T-helper 1 cell treated with Interleukin-12 subunit alpha and Interleukin-12 subunit beta and Interleukin-4 antibody, amounts not matched to agents 30 μg/mL and 1 μg/mL, for 36 hours (primary cell): ENCODE measurements at regions not wholly inside any gene's neighbourhood (a gene's known extent, or its start where the extent isn't known, plus 50 kb on each side); places are given as distances from the start of the nearest gene placed in this dataset.

Source experiments
- H3K27ac Mint-ChIP-seq: one replicate; pipeline ENCODE4 v1.8.0; 2021; ENCODE audit warnings: mild to moderate bottlenecking, mixed read lengths
- H3K27me3 Mint-ChIP-seq: one replicate; pipeline ENCODE4 v1.8.0; 2021; ENCODE audit warnings: low read depth, mixed read lengths
- H3K36me3 Mint-ChIP-seq: one replicate; pipeline ENCODE4 v1.8.0; 2021; ENCODE audit warnings: low read depth, mixed read lengths
- H3K4me1 Mint-ChIP-seq: one replicate; pipeline ENCODE4 v1.8.0; 2021; ENCODE audit warnings: low read depth, mixed read lengths
- H3K4me3 Mint-ChIP-seq: one replicate; pipeline ENCODE4 v1.8.0; 2021; ENCODE audit warnings: mild to moderate bottlenecking, moderate library complexity, mixed read lengths
- H3K9me3 Mint-ChIP-seq: one replicate; pipeline ENCODE4 v1.8.0; 2021; ENCODE audit warnings: mixed read lengths

DNA sequence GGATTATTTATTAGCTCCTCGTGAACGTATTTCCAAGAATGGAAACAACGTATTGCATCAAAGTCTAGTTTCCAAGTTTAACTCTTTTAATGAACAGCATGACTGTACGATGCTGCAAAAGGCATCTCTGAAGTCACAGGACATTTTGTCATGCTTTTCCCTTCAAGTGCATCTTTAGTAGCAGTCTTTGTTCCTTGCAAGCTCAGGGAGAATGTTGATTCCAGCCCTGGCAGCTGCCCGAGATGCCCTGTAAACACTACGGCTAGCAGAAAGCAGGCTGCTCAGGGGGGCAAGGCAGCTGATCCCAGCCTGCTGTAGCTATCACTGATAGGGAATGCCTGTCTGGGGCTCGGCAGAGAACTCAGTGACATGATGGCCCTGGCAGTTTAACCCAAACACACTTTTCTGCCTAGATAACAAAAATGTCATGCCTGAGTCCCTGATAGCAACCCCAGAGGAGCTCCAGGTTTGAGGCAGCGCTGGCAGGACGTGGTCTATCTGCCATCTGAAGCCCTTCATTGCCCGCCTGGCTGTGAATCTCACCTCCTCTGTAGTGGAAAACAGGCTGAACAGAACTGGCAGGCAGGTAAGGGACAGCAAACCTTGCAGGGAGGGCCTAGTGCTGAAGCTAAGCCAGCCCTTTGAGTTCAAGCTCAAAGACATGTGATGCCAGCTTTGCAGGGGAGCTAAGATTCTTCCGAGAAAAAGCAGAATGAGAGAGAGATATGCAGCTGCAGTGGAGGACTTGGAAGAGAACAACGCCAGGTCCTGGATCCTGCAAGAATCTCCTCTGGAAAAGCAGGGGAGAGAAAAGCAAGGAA lies 264.6 kb downstream of the SNX10 start:
- Mint-ChIP-seq H3K9me3 (no peaks in the 10 kb centered on the region), H3K36me3 (no peaks in the 10 kb centered on the region), H3K4me1 (no peaks in the 10 kb centered on the region), H3K27ac (no peak overlapping the region), H3K27me3 (peaks cover 13% of the 10 kb centered on the region), H3K4me3 (no peak overlapping the region)

- Mint-ChIP-seq H3K36me3 (no peaks in the 10 kb centered on the region), H3K27ac (no peak overlapping the region), H3K27me3 (peaks cover 7% of the 10 kb centered on the region), H3K4me1 (no peaks in the 10 kb centered on the region), H3K9me3 (no peaks in the 10 kb centered on the region), H3K4me3 (no peak overlapping the region)
Measured at GRCh38 chr7:26560526-26561256, 269.0 kb downstream of the SNX10 start.

- no peaks in the 10 kb centered on the region for H3K9me3 Mint-ChIP-seq
- H3K27ac Mint-ChIP-seq: no peak overlapping the region
- no peaks in the 10 kb centered on the region for H3K36me3 Mint-ChIP-seq
- no peaks in the 10 kb centered on the region for H3K4me1 Mint-ChIP-seq
- H3K27me3 Mint-ChIP-seq: peaks cover 7% of the 10 kb centered on the region
- no peak overlapping the region for H3K4me3 Mint-ChIP-seq
Measured at GRCh38 chr7:26562841-26563240, 271.2 kb downstream of the SNX10 start.

DNA sequence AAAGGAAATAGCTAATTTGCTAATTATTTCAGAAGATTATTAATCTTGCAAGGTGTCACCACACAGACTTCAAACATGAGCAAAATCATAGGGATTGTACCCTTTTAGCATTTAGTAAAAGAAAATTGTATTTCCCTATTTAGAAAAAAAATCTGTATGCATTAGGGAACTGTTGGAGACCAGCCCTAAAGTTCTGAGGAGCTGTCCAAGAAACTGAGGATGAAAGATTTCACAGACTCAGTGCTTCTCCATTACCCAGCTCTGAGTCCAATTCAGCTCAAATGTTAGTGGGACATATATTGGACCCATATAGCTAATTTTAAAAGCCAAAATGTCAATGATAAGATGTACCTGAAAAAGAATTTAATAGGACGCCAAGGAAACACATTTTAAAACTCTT lies 271.7 kb downstream of the SNX10 start:
- H3K27me3 Mint-ChIP-seq: peaks cover 8% of the 10 kb centered on the region
- H3K36me3 Mint-ChIP-seq: no peaks in the 10 kb centered on the region
- no peaks in the 10 kb centered on the region for H3K9me3 Mint-ChIP-seq
- no peak overlapping the region for H3K27ac Mint-ChIP-seq
- no peak overlapping the region for H3K4me3 Mint-ChIP-seq
- H3K4me1 Mint-ChIP-seq: no peaks in the 10 kb centered on the region

- Mint-ChIP-seq H3K27ac (no peak overlapping the region), H3K4me3 (no peak overlapping the region), H3K4me1 (no peaks in the 10 kb centered on the region), H3K9me3 (no peaks in the 10 kb centered on the region), H3K36me3 (no peaks in the 10 kb centered on the region), H3K27me3 (peaks cover 10% of the 10 kb centered on the region)
Measured at GRCh38 chr7:26567266-26567665, 275.6 kb downstream of the SNX10 start.

GRCh38 chr7:26574476-26574875 lies 282.8 kb downstream of the SNX10 start:
- peaks cover 17% of the 10 kb centered on the region for H3K27me3 Mint-ChIP-seq
- H3K9me3 Mint-ChIP-seq: no peaks in the 10 kb centered on the region
- no peaks in the 10 kb centered on the region for H3K4me1 Mint-ChIP-seq
- H3K4me3 Mint-ChIP-seq: no peak overlapping the region
- no peak overlapping the region for H3K27ac Mint-ChIP-seq
- H3K36me3 Mint-ChIP-seq: no peaks in the 10 kb centered on the region

- no peaks in the 10 kb centered on the region for H3K4me1 Mint-ChIP-seq
- H3K27me3 Mint-ChIP-seq: peaks cover 19% of the 10 kb centered on the region
- H3K4me3 Mint-ChIP-seq: no peak overlapping the region
- H3K9me3 Mint-ChIP-seq: no peaks in the 10 kb centered on the region
- H3K36me3 Mint-ChIP-seq: no peaks in the 10 kb centered on the region
- H3K27ac Mint-ChIP-seq: no peak overlapping the region
Measured at GRCh38 chr7:26580064-26580591, 284.3 kb downstream of the SKAP2 start.

DNA sequence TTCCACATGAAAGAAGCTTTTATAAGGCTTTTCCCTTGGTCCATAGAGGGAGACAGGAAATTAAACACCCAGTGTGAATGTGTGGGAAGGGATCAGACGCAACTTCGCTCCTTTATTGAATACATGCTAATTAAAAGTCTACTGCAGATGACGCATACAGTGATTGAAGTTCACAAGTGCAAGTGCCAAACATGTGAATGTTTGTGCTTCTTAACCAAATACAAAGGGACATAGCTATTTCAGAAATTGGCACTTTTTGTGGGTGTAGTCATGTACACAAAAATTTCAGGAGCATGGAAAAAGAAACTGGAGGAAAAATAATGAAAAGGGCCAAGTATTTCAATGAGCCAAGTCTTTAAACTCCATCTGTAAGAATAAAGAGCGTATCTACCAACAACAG lies 283.7 kb downstream of the SKAP2 start:
- Mint-ChIP-seq H3K9me3 (no peaks in the 10 kb centered on the region), H3K4me1 (no peaks in the 10 kb centered on the region), H3K36me3 (no peaks in the 10 kb centered on the region), H3K27me3 (peaks cover 19% of the 10 kb centered on the region), H3K4me3 (no peak overlapping the region), H3K27ac (no peak overlapping the region)

DNA sequence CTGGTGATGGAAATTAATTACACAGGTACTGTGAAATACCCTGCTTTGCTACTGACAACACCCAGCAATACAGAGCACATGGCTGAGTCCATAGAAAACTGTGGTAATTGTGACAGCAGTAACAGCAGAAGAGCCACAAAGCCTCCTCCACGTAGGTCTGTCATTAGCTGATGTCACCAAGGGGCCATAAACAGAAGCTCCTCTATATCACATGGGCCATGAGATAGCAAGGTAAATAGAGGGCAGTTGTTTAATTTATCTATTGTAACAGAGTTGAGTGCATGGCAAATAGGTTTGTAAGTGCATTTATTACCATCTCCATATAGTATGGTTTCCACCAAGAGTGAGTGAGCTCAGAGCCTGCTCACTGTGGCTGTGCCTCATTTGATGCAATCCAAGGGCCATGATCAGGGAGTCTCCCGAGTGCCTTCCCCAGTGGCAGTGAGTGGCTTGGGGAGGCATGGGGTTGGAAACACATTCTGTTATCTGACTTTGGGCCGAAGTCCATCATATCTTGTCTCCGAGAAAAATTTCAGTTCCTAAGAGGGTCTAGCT lies 281.2 kb downstream of the SKAP2 start:
- H3K4me3 Mint-ChIP-seq: no peak overlapping the region
- peaks cover 9% of the 10 kb centered on the region for H3K27me3 Mint-ChIP-seq
- no peaks in the 10 kb centered on the region for H3K4me1 Mint-ChIP-seq
- H3K36me3 Mint-ChIP-seq: no peaks in the 10 kb centered on the region
- no peaks in the 10 kb centered on the region for H3K9me3 Mint-ChIP-seq
- no peak overlapping the region for H3K27ac Mint-ChIP-seq

DNA sequence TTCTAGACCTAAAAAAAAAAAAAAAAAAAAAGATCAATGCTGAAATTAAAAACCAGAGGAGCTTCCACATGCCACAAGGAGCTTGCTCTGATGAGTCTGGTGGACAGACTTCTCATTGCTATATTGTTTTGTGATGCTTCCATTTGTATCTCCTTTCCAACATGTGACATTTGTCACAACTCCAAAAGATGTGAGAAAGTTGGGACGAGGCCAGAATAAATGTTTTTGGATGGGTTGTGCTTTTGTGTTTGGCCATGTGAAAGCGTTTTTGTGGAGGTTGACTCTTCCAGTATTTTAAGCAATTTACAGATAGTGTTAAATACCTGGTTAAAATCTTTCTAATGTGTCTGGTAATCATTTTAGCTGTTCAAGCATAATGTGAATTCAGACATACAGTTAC lies 280.1 kb downstream of the SKAP2 start:
- H3K27ac Mint-ChIP-seq: no peak overlapping the region
- no peak overlapping the region for H3K4me3 Mint-ChIP-seq
- no peaks in the 10 kb centered on the region for H3K9me3 Mint-ChIP-seq
- H3K4me1 Mint-ChIP-seq: no peaks in the 10 kb centered on the region
- peaks cover 11% of the 10 kb centered on the region for H3K27me3 Mint-ChIP-seq
- no peaks in the 10 kb centered on the region for H3K36me3 Mint-ChIP-seq

DNA sequence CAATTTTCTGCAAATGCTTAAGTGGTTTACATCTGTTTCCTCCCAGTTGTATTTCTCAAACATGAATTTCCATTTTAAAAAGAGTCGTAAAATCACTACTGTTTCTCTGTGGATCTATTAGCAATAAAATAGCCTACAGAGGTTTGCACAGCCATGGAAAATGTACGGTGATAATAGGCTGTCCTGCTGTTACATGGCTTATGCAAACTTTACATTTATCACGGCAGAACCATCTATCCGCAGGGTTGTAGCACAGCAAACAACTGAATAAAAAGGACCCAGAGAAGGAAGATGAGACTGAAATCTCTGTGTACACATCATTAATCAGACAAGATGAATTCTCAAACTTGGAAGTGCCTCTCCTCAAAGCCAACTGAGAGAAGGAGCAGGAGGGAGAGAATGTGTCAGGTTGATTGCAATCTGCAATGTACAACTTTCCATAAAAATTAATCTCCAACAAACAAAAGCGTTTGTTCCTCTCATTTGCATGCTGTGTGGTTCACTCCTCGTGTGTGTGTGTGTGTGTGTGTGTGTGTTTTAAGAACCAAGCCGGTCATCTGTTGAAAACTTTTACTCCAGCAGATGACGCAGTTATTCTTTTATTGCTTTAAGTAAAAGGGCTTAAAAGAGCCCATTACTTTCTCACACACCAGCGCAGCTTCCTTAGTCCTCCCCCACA lies 279.3 kb downstream of the SKAP2 start:
- no peak overlapping the region for H3K27ac Mint-ChIP-seq
- H3K4me3 Mint-ChIP-seq: no peak overlapping the region
- H3K4me1 Mint-ChIP-seq: no peaks in the 10 kb centered on the region
- H3K36me3 Mint-ChIP-seq: no peaks in the 10 kb centered on the region
- peaks cover 17% of the 10 kb centered on the region for H3K27me3 Mint-ChIP-seq
- H3K9me3 Mint-ChIP-seq: no peaks in the 10 kb centered on the region

GRCh38 chr7:26587536-26587935 lies 276.9 kb downstream of the SKAP2 start:
- no peaks in the 10 kb centered on the region for H3K36me3 Mint-ChIP-seq
- no peaks in the 10 kb centered on the region for H3K9me3 Mint-ChIP-seq
- H3K27ac Mint-ChIP-seq: no peak overlapping the region
- H3K4me1 Mint-ChIP-seq: no peaks in the 10 kb centered on the region
- no peak overlapping the region for H3K4me3 Mint-ChIP-seq
- peaks cover 27% of the 10 kb centered on the region for H3K27me3 Mint-ChIP-seq

- Mint-ChIP-seq H3K27me3 (peaks cover 27% of the 10 kb centered on the region), H3K9me3 (no peaks in the 10 kb centered on the region), H3K27ac (no peak overlapping the region), H3K4me3 (no peak overlapping the region), H3K36me3 (no peaks in the 10 kb centered on the region), H3K4me1 (no peaks in the 10 kb centered on the region)
Measured at GRCh38 chr7:26588511-26588910, 275.9 kb downstream of the SKAP2 start.

DNA sequence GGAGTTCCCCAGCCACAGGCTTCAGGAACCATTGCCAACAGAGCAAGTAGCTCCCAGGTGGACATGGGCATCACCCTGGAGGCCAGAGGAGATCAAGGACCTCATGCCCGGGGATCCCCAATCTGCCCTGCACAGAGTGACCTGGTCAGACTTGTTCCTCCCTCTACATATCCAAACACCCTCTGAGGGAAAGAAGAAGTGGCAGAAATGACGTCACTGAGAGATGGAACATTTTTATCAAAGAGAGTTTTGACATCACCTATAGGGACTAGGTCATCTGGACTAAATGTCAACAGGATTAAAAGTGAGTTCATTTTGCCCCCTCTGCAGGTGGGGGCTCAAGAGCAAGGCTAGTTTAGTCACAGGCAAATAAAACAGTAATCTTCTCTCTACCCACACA lies 273.7 kb downstream of the SKAP2 start:
- H3K4me1 Mint-ChIP-seq: no peaks in the 10 kb centered on the region
- H3K9me3 Mint-ChIP-seq: no peaks in the 10 kb centered on the region
- no peak overlapping the region for H3K27ac Mint-ChIP-seq
- no peak overlapping the region for H3K4me3 Mint-ChIP-seq
- H3K36me3 Mint-ChIP-seq: no peaks in the 10 kb centered on the region
- peaks cover 39% of the 10 kb centered on the region for H3K27me3 Mint-ChIP-seq
